HEK293T (cell line): ENCODE measurements at regions not wholly inside any gene's neighbourhood (a gene's known extent, or its start where the extent isn't known, plus 50 kb on each side); places are given as distances from the start of the nearest gene placed in this dataset.

ENCODE experiments used
- CTCF ChIA-PET: fragments of 350-600 bp; formaldehyde crosslinking; extraction: SDS; loops from one replicate; lab custom pipeline; 2021; ENCODE audit warnings: antibody characterized with exemption, inconsistent platforms; lab: Yijun Ruan, JAX
- POLR2A ChIA-PET: fragments of 350-600 bp; formaldehyde crosslinking; extraction: SDS; loops from one replicate; lab custom pipeline; 2020; ENCODE audit warnings: antibody characterized with exemption, inconsistent platforms; lab: Yijun Ruan, JAX
- DNase-seq: peaks from one replicate; pipeline ENCODE4 v3.0.0; 2012; ENCODE audit warnings: mixed read lengths; ENCODE audit errors: extremely low spot score
- ARNT ChIP-seq: fragments of 450-650 bp; IDR thresholded peaks from 2 replicates; pipeline ENCODE4 v1.6.1; 2017; ENCODE audit warnings: mild to moderate bottlenecking
- BHLHE40 ChIP-seq: fragments of 450-650 bp; IDR thresholded peaks from 2 replicates; pipeline ENCODE4 v1.6.1; 2016; ENCODE audit warnings: mild to moderate bottlenecking, moderate library complexity, borderline replicate concordance
- CTBP1 ChIP-seq: fragments of 450-650 bp; IDR thresholded peaks from 2 replicates; pipeline ENCODE4 v1.6.1; 2016; ENCODE audit warnings: borderline replicate concordance
- ELF4 ChIP-seq: fragments of 450-650 bp; IDR thresholded peaks from 2 replicates; pipeline ENCODE4 v1.6.1; 2017; ENCODE audit warnings: antibody characterized with exemption
- FOXA1 ChIP-seq: fragments of 450-650 bp; IDR thresholded peaks from 2 replicates; pipeline ENCODE4 v1.6.1; 2016; ENCODE audit warnings: mild to moderate bottlenecking
- FOXK2 ChIP-seq: fragments of 450-650 bp; IDR thresholded peaks from 2 replicates; pipeline ENCODE4 v1.6.1; 2016; ENCODE audit warnings: mild to moderate bottlenecking
- FOXM1 ChIP-seq: fragments of 450-650 bp; IDR thresholded peaks from 2 replicates; pipeline ENCODE4 v1.6.1; 2017; ENCODE audit warnings: mild to moderate bottlenecking, borderline replicate concordance
- HDGF ChIP-seq: fragments of 450-650 bp; IDR thresholded peaks from 2 replicates; pipeline ENCODE4 v1.6.1; 2017; ENCODE audit warnings: antibody characterized with exemption, borderline replicate concordance
- LEF1 ChIP-seq: fragments of 450-650 bp; IDR thresholded peaks from 2 replicates; pipeline ENCODE4 v1.6.1; 2017; ENCODE audit warnings: mild to moderate bottlenecking, borderline replicate concordance
- NFRKB ChIP-seq: fragments of 450-650 bp; IDR thresholded peaks from 2 replicates; pipeline ENCODE4 v1.6.1; 2016; ENCODE audit warnings: mild to moderate bottlenecking, moderate library complexity
- PKNOX1 ChIP-seq: fragments of 450-650 bp; IDR thresholded peaks from 2 replicates; pipeline ENCODE4 v1.6.1; 2016
- SP1 ChIP-seq: fragments of 450-650 bp; IDR thresholded peaks from 2 replicates; pipeline ENCODE4 v1.6.1; 2017
- SUZ12 ChIP-seq: fragments of 450-650 bp; IDR thresholded peaks from 2 replicates; pipeline ENCODE4 v1.6.1; 2016; ENCODE audit warnings: mild to moderate bottlenecking
- TARDBP ChIP-seq: fragments of 450-650 bp; IDR thresholded peaks from 2 replicates; pipeline ENCODE4 v1.6.1; 2016
- ZNF384 ChIP-seq: fragments of 450-650 bp; IDR thresholded peaks from 2 replicates; pipeline ENCODE4 v1.6.1; 2016

DNA sequence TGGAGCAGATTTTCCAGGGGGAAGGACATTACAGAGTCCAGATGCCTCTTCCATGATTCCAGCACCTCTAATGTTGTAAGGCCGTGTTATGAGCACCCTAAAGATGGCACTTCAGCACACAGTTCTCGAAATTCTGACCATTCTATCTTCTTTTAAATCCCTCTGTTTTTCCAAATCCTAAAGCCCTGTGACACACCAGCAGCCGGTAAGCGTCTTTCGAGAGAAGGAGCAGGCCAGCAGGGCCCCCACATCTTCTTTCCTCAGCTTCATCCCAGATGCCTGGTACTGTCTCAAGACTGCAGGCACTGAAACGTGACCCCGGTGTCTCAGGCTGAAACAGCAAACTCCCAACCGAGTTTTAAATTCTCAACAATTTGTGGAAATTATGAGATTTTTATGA, 211.6 kb upstream of the FOXQ1 start:
- no peak for TF ChIP-seq TARDBP
- no peak for TF ChIP-seq NFRKB
- no peak for TF ChIP-seq HDGF
- TF ChIP-seq FOXM1, result no peak
- no peak for DNase-seq
- ChIA-PET POLR2A (no interaction called here), CTCF (no interaction called here)

DNA sequence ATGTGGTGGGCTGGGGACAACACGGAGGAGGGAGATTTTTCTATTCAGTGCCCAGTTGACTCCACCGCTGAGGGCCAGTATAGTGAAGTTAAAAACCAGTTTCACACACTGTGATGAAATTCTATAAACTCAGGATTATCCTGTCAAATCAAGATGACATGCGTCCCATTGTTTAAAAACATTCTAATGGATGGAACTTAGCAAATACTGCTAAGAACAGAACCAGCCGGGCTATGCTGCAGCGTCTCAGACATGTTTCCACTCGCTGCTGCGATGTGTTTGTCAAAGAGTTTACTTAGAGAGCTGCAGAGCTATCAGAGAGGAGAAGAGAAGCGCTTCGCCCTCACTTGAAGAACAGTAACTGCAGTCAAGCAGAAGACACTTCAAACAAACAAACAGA, 212.6 kb upstream of the FOXQ1 start:
- TF ChIP-seq HDGF (no peak), ZNF384 (no peak)
- POLR2A ChIA-PET, result no interaction called here
- no peak for DNase-seq
- CTCF ChIA-PET, result interaction anchor here (0.6 kb wide), 1 partner anchor 426 kb away, joined by 4 read pairs; no protein-coding TSS in a partner anchor

DNA sequence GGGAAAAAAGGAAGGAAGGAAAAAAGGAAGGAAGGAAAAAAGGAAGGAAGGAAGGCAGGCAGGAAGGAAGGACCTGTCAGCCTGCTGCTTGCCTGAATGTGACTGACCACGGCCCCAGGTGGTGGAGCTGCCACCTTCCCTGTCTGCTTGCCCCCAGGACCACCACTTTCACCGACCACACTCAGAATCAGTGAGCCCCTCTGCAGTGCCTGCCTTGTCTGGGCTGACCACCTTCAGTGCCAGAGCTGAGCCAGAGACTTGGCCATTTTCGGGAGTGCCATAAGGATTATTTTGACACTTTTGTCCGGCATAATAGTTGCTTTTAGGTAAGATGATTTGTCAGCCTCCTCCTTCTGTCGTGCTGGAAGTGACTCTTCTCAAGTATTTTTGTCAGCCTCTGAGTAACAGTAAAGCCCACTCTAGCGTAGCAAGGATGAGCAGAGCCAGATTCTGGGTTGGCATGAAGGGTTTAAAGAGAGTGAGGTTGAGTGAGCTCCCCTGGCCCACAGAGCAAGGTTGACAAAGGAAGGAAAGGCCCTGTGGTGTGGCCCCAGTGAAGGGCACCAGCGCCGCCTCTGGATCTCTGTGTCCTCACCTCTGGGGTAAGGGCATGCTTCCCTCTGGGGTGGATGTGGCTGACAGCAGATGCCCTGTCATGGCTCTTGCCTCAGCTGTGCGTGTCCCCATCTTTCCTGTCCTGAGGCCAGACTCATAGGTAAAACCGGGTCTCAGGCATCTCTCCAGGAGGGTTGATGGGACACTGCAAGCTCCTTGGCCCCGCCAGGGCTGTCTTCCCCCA, 214.7 kb upstream of the FOXQ1 start:
- DNase-seq, result no peak
- POLR2A ChIA-PET, result no interaction called here
- TF ChIP-seq ELF4, result no peak
- no peak for TF ChIP-seq LEF1
- TF ChIP-seq PKNOX1, result no peak
- TF ChIP-seq SUZ12, result no peak
- no peak for TF ChIP-seq ARNT
- TF ChIP-seq CTBP1, result no peak
- TF ChIP-seq FOXA1, result no peak
- TF ChIP-seq TARDBP, result no peak
- CTCF ChIA-PET, result interaction anchor here (0.6 kb wide), 1 partner anchor 27 kb away, joined by 3 read pairs; no protein-coding TSS in a partner anchor

DNA sequence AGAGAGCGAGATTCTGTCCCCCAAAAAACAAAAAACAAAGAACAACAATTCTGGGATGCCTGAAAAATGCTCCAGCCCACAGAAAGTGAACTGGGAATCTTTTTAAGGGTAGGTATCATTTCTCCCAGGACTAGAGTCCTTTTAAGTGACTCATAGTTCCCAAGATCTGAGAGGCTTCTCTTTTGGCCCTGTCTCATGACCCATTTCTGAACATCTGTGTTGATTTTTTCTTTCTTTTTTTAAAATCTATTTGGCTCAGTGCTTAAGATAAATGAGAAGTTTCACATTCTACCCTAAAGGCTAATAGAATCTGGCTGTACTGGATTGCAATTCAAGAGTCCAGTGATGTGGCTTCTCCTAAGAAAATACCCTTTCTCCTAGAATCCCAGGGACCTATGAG, 217.6 kb upstream of the FOXQ1 start:
- DNase-seq, result no peak
- TF ChIP-seq FOXA1, result no peak
- TF ChIP-seq LEF1, result no peak
- no peak for TF ChIP-seq ARNT
- TF ChIP-seq CTBP1, result no peak
- no peak for TF ChIP-seq ZNF384
- TF ChIP-seq SP1, result no peak
- TF ChIP-seq PKNOX1, result no peak
- no peak for TF ChIP-seq FOXK2
- no peak for TF ChIP-seq SUZ12
- ChIA-PET CTCF (no interaction called here), POLR2A (no interaction called here)

DNA sequence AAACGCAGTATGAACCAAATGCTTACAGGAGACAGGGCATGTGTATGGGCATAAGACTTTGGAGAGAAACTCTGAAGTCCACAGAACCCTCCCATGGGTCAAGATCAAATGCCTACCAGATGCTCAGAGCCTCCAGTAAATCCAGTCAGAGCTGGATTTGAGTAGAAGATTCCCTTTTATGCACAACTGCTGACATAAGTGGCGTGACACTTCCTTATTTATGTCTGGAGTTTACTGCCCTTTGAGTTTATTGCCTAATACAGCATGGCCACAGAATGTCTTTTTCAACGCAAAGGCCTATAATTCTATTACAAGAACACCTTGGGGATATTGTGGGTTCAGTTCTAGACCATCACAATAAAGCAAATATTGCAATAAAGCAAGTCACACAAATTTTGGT, 220.0 kb upstream of the FOXQ1 start:
- POLR2A ChIA-PET, result no interaction called here
- no peak for DNase-seq
- TF ChIP-seq PKNOX1, result peak; percentile 66
- TF ChIP-seq ARNT, result no peak
- CTCF ChIA-PET, result no interaction called here

DNA sequence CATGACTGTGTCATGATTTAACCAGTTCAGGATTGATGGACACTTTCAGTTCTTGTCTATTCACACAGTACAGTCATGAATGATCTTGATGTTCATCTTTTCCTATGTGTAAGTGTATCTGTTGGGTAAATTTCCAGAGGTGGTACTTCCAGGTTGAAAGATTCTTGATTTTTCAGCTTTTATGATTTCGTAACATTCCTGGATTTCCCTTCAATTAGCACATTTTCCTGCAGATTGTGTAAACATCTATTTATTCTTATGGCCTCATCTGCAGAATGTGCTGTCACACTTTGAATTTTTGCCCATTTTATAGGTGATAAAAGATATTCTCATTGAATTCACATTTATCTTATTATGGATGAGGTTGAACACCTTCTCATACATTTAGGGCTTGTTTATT, 222.0 kb upstream of the FOXQ1 start:
- no peak for TF ChIP-seq BHLHE40
- no peak for TF ChIP-seq NFRKB
- TF ChIP-seq ZNF384, result no peak
- no peak for TF ChIP-seq FOXK2
- TF ChIP-seq SUZ12, result no peak
- TF ChIP-seq FOXA1, result no peak
- no peak for TF ChIP-seq SP1
- ChIA-PET CTCF (no interaction called here), POLR2A (no interaction called here)
- DNase-seq, result no peak

GRCh38 chr6:1088492-1089001, 223.4 kb upstream of the FOXQ1 start:
- ChIA-PET CTCF (no interaction called here), POLR2A (no interaction called here)
- TF ChIP-seq CTBP1 (peak; percentile 8; the same call in 1 of the 2 replicates), PKNOX1 (peak; percentile 30; the same call in 1 of the 2 replicates), SP1 (no peak)
- DNase-seq, result no peak
